ENCODE measurements at regions not wholly inside any gene's neighbourhood (a gene's known extent, or its start where the extent isn't known, plus 50 kb on each side); places are given as distances from the start of the nearest gene placed in this dataset.
"Not testable (repeated sequence)": the region's sequence is repeated elsewhere in the genome, so short reads cannot be mapped to it uniquely, and the experiment has no call there.

DNA sequence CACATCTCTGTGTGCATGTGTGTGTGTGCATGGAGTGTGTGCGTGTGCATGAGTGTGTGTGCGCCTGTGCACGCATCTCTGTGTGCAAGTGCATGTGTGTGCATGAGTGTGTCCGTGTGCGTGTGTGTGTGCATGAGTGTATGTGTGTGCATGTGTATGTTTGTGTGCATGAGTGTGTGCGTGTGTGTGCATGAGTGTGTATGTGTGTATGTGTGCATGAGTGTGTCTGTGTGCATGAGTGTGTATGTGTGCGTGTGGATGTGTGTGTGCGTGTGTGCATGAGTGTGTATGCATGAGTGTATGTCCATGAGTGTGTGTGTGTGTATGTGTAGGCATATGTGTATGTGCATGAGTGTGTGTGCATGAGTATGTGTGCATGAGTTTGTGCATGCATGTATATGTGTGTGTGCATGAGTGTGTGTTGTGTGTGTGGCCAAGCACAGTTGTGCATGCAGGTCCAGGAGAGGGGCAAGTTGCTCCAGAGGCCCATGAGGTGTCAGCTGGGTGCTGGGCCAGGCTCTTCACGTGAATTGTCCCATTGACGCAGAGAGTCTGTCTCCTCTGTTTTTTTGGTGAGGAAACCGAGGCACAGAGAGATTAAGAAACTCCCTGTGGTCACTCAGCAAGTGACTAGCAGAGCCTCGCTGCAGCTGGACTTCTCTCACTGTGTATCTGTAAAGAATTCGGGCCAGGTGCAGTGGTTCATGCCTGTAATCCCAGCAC, 75.5 kb downstream of the ASB1 start:
- no peak for DNase-seq

- peak; percentile 21 for DNase-seq
These were observed 76.4 kb downstream of the ASB1 start for GRCh38 chr2:238502956-238503791.

GRCh38 chr2:238504181-238504931, 77.6 kb downstream of the ASB1 start:
- no peak for DNase-seq

DNA sequence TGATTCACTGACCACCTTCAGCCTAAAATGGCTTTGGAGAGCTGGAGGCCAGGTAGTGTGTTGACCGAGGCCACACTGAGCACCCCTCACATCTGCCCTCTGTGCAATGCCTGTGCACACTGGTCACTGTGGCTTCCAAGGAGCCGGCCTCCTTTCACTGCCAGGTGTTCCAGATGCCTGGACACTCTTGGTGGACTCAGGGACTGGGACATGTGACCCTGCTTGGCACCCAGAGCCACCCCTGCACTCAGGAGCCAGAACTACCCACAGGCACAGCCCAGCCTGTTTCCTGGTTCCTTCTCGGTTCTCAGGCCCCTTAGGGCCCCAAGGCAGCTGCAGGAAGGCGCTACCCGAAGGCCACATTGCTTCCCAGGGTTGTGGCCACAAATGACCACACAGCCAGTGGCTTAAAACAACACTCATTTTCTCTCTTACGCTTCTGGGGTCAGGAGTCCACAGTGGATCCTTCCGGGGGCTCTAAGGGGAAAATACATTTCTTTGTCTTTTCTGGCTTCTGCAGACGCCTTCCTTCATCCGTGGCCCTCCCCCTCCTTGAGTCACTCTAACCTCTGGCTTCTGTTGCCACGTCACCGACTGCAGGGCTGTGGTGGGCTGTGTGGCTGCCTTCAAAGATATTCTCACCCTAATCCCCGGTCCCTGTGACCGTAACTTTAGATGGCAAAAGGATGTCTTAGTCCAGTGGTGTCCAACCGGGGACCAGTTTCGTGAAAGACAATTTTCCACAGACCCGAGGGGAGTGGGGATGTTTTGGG, 78.6 kb downstream of the ASB1 start:
- DNase-seq, result no peak

- no peak for DNase-seq
These were observed 79.2 kb downstream of the ASB1 start for GRCh38 chr2:238505892-238506280.

DNA sequence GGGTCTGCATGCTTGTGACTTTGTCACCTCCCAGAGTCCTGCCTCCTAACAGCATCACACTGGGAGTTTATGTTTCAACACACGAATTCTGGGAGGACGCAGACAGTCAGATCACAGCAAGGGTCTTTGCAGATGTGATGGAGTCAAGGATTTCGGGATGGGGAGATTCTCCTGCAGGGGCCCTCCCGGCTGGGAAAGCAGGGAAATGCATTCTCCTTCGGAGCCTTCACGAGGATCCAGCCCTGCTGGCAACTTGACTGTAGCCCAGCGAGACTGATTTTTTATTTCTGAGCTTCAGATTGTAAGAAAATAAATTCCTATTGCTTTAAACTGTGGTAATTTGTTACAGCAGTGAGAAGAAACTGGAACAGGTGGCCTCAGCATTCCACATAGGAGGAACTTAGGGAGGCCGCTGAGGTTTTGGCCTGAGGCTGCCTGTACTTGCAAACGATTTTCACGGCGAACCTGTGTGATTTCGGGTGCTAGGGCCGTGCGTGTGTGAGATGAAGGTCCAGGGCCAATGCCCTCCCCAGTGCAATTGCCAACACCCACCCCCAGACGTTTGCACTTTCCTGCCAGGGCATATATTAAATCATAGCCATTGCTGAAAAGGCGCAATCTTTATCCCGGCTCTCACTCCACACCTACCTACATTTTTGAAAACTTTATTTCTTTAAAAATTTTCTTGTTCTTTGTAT, 79.8 kb downstream of the ASB1 start:
- no peak for DNase-seq

- no peak for DNase-seq
These were observed 81.1 kb downstream of the ASB1 start for GRCh38 chr2:238507836-238508235.

DNA sequence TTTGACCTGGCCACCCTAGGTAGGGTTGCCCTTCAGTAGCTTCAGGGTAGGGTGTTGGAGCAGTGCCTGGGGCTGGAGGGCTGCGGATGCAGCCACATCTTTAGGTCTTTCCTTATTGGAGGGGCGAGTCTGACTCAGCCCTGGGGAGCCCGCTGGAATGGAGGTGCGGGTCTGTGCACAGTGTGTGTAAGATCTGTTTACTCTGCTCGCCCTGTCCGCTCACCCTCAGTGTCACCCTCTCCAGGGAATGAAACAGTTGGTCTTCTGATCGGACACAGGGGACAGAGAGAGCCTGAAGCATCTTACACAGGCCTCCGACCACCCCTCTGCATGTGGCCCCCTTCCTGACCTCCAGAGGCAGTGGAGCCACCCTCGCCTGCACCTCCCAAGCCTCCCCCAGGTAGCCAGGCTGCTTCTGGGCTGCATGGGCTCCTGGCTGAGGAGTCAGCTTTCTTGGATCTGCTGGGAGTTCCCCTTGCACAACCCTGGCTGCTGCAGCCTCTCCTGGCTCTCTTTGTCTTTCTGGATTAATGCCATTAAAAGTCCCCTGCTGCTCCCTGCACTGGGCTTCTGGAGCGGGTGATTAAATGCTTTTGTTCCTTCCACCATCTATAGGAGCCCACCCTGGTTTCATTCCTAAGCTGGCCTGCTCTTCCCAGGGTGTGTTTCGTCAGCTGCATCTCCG, 82.6 kb downstream of the ASB1 start:
- DNase-seq, result no peak

DNA sequence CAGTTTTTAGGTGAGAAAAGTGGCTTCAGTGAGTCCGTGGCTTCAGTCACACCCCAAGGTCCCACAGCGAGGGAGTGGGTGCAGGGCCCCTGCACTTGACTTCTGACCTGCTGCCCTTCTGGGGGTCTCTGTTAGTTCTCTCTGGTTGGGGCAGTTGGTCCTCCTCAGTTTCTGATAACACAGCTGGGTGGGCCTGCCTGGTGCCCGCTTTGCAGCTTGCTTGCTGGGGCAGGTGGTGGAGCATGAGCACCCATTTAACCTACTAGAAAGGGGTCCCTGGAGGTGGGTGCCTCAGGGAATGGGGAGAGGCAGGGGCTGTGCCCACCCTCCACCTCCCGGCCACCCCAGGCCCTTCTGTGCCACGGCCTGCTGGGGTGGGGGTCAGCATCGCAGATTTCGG, 83.2 kb downstream of the ASB1 start:
- no peak for DNase-seq

- DNase-seq, result no peak
These were observed 84.3 kb downstream of the ASB1 start for GRCh38 chr2:238510911-238511613.

- no peak for DNase-seq
These were observed 84.9 kb downstream of the ASB1 start for GRCh38 chr2:238511614-238511950.

- DNase-seq, result no peak
These were observed 85.6 kb downstream of the ASB1 start for GRCh38 chr2:238512247-238512867.

- no peak for DNase-seq
These were observed 86.6 kb downstream of the ASB1 start for GRCh38 chr2:238513346-238513745.

DNA sequence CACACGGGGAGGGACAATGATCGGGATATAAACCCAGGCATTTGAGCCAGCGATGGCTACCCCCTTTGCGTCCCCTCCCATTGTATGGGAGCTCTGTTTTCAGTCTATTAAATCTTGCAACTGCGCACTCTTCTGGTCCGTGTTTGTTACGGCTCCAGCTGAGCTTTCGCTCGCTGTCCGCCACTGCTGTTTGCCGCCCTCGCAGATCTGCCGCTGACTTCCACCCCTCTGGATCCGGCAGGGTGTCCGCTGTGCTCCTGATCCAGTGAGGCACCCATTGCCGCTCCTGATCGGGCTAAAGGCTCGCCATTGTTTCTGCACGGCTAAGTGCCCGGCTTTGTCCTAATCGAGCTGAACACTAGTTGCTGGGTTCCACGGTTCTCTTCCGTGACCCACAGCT, 87.3 kb downstream of the ASB1 start:
- DNase-seq, result not testable (repeated sequence)

- DNase-seq, result no peak
These were observed 88.7 kb downstream of the ASB1 start for GRCh38 chr2:238515377-238515776.

DNA sequence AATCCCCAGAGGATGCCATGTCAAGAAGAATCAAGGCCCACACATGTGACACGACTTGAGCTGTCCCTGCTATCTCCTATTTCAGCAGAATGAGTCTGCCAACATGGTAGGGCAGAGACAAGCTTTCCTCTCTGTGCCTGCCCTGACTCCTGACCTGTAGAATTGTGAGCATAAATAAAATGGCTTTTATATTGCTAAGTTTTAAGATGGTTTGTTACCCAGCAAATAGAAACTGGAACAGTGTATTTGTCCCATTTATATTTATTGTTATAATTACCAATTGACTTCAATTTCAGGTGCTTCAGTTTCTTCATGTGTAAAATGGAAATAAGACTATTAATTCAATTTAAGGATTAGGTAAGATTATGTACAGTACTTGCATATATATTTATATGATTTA, 90.5 kb downstream of the ASB1 start:
- DNase-seq, result no peak

GRCh38 chr2:238518172-238518820, 91.6 kb downstream of the ASB1 start:
- no peak for DNase-seq

- no peak for DNase-seq
These were observed 92.1 kb downstream of the ASB1 start for GRCh38 chr2:238518821-238519186.

DNA sequence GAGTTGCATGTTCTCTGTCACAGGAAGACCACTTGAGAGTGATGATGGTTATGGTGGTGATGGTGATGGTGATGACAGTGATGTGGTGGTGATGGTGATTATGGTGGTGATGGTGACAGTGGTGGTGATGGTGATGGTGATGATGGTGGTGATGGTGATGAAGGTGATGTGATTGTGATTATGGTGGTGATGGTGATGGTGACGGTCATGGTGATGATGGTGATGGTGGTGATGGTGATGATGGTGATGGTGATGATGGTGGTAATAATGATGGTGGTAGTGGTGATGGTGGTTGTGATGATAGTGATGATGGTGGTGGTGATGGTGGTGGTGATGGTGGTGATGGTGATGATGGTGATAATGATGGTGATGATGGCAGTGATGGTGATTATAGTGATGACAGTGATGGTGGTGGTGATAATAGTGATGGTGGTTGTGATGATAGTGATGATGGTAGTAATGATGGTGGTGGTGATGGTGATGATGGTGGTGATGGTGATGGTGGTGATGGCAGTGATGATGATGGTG, 93.7 kb downstream of the ASB1 start:
- DNase-seq, result no peak

- DNase-seq, result no peak
These were observed 94.3 kb downstream of the ASB1 start for GRCh38 chr2:238521002-238521401.
